ENCODE measurements at regions not wholly inside any gene's neighbourhood (a gene's known extent, or its start where the extent isn't known, plus 50 kb on each side); places are given as distances from the start of the nearest gene placed in this dataset.
"Not testable (repeated sequence)": the region's sequence is repeated elsewhere in the genome, so short reads cannot be mapped to it uniquely, and the experiment has no call there.

DNA sequence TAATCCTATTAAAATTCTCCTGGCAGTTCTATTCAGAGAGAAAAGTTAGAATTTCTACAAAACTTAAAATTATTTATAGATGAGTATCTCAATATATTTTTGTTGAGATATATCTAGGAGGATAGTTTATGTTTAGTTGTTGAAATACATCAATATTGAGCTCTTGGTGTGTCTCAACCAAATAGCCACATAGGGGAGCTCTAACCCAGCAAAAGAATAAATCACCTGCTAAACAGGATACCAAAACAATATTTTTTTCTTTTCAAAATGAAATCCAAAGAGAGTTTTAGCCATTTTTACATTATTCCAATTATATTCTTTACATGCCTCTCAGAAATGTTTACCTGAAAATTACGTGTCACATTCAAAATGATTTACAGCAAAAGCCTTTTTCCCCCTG, 954.7 kb downstream of the SLITRK6 start:
- no peak for DNase-seq

- no peak for DNase-seq
These were observed 955.9 kb downstream of the SLITRK6 start for GRCh38 chr13:84843368-84843767.

DNA sequence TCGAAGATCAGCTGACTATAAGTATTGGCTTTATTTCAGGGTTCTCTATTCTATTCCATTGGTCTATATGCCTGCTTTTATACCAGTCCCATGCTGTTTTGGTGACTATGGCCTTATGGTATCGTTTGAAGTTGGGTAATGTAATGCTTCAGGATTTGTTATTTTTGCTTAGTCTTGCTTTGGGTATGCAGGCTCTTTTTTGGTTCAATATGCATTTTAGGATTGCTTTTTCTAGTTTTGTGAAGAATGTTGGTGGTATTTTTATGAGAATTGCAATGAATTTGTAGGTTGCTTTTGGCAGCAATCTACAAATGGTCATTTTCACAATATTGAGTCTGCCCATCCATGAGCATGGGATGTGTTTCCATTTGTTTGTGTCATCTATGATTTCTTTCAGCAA, 951.9 kb upstream of the SLITRK1 start:
- peak; percentile 32 for DNase-seq

GRCh38 chr13:84831666-84832657, 949.7 kb upstream of the SLITRK1 start:
- no peak for DNase-seq

DNA sequence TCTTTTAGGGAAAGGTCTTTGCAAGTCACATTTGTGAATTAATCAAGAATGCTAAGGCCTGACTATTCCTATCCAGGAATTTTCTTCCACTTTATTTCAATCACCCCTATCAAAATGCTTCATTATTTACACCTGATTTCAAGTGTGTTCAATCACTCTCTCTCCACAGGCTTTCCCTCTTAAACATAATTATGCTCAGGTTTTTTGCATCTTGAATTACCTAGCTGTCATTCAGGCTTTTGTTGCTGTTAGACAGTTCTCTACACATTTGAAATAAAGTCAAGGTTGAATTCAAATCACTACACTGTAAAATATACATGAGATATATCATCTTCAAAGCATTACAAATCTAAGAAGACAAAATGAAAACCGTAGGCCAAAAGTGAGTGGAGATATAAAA, 941.3 kb upstream of the SLITRK1 start:
- no peak for DNase-seq

- no peak for DNase-seq
These were observed 939.0 kb upstream of the SLITRK1 start for GRCh38 chr13:84821261-84821660.

DNA sequence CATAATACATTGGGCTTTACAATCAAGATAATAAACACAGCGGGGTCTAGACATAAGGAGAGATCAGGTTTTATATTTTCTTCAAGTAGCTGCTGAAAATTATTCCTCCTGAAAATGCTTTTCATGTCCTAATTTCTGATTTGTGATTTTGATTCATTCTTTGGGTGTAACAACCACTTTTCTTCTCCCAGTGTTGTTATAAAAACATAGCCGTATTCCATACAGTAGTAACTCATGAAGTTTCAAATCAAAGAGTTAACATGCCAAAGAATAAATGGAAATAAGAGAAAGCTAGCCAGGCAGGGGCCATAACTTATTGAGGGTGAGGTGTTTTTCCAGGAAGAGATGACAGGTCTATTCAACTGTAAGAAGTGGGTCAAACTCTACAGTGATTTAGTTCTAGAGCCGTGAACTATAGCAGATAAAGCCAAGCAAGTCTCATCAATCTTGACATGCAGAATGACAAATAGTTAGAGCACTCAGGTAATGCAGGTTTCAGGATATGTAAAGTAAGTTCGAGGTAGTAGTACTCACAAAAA, 934.4 kb upstream of the SLITRK1 start:
- DNase-seq = no peak

GRCh38 chr13:84812789-84813188, 930.5 kb upstream of the SLITRK1 start:
- DNase-seq = no peak

DNA sequence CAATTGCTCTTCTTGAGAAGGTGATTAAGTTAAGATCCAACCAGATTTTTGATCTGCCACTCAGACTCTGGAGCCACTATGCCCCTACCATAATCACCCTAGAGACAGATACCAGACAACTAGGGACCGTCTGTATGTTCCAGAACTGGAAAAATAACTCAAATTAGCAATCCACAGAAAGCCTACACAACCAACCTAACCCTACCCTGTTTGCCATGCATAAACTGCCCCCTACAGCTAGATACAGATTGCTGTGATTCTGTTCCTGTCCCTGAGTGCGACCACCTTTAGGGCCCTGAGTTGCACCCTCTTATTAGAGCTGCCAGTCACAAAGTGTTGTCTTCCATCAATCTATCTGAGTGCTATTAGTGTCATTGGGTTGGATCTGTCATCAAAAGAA, 929.8 kb upstream of the SLITRK1 start:
- DNase-seq = no peak

DNA sequence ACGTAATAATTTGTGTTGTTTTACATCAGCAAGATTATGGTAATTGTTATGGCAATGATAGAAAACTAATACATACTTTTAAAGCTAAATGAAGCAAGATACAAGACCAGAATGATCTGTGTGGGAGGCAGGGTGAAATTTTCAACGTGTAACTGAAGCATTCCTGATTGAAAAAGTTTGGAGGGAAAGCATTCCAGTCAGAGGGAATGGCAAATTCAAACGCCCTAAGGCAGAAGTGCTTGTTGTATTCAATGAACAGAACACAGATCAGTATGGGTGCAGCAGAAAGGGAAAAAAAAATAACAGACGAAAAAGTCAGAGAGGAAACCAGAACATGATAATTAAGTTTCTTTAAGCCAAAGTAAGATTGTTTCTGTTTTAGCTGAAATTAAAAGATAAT, 928.5 kb upstream of the SLITRK1 start:
- DNase-seq = no peak

GRCh38 chr13:84802073-84802472, 919.8 kb upstream of the SLITRK1 start:
- DNase-seq = no peak

GRCh38 chr13:84784443-84785153, 902.3 kb upstream of the SLITRK1 start:
- no peak for DNase-seq

- DNase-seq = no peak
These were observed 895.0 kb upstream of the SLITRK1 start for GRCh38 chr13:84777316-84777715.

- no peak for DNase-seq
These were observed 894.3 kb upstream of the SLITRK1 start for GRCh38 chr13:84776593-84776992.

DNA sequence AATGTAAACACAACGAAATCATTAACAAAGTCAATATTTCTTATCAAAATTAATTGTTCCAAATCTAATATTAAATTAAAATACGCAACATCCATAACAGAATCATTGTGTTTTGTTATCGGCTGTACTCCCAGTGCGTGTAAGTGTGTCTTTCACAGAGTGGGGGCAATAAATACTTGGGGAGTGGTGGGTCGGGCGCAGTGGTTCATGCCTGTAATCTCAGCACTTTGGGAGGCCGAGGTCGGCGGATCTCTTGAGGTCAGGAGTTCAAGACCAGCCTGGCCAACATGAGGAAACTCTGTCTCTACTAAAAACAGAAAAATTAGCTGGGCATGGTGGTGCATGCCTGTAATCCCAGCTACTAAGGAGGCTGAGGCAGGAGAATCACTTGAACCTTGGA, 893.6 kb upstream of the SLITRK1 start:
- DNase-seq = not testable (repeated sequence)

GRCh38 chr13:84774111-84774510, 891.8 kb upstream of the SLITRK1 start:
- DNase-seq = no peak

GRCh38 chr13:84760956-84761355, 878.7 kb upstream of the SLITRK1 start:
- DNase-seq = no peak

DNA sequence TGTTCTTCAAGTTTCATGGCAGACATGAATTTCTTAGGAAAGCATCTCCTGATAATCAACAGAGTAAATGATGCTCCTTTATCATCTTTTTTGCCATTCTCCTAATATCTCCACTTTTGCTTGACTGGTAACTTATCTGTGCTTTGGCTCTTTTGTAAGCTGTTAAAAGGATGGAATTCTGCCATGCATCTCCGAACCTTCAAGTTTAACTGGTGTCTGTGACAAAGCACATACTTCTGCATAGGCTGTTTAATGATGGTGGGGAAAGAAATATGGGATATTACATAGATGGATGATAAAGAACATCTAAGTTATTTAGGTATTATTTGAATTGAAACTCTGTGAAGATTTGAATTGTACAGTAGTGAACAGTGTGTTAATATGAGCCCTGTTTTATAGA, 866.9 kb upstream of the SLITRK1 start:
- no peak for DNase-seq

- DNase-seq = no peak
These were observed 862.8 kb upstream of the SLITRK1 start for GRCh38 chr13:84745051-84745551.

DNA sequence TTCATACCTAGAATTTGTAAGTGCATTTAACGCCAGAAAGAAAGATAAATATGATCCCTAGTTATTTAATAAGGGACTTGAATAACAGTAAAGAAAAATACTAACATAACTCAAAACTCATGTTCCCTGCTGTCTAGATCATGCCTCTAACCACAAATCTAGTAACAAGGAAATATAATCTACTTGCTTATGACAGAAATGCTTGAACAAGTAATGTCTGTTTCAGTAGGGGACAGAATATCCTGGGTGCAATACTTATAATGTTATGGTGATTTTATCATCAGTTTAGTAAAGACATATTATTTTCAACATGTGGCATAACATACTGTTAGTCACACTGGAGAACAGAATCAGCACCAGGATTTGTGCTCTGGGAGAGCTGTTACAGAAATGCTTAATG, 861.9 kb upstream of the SLITRK1 start:
- DNase-seq = no peak

DNA sequence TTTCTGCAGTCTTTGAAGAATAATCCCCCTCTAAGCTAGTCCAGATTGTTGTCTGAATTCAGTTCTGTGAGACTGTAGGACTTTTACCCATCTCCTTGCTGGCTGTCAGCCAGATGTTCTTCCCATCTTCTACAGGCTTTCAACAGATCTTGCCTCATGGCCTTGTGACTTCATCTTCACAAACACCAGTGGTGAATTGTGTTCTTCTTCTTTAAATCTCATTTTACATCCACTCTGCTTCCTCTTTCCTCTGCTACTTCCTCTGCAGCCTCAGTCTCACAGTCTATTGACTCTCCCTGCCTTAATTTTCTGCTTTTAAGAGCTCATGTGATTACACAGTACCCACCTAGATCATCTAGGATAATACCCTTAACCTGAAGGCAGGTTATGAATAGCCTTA, 859.0 kb upstream of the SLITRK1 start:
- DNase-seq = no peak

GRCh38 chr13:84739021-84739420, 856.7 kb upstream of the SLITRK1 start:
- no peak for DNase-seq

DNA sequence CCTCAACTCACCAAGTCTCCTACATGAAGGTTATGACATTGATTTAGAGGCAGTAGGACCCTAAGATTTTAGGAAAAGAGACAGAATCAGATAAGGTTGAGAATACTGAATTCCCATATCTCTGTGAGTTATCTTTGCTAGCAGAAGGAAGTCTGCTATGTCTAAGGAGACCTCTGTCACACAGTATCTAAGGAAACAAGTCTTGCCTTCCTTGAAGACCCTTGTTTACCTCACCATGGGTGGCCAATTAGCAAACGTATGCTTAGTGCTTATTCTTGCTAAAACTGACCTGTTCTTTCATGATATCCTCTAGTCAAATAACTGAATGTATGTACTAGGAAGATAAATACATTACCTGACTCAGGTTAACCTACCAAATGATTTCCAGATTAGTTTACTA, 855.4 kb upstream of the SLITRK1 start:
- DNase-seq = no peak

Measured in fibroblast of skin of back (primary cell).